Testis (tissue), 2 donors: ENCODE measurements at regions not wholly inside any gene's neighbourhood (a gene's known extent, or its start where the extent isn't known, plus 50 kb on each side); places are given as distances from the start of the nearest gene placed in this dataset.

Experiments used
- CTCF ChIP-seq, 3 experiments: fragments of 450-650 bp in 2 of 3; fragments of 200-600 bp in 1 of 3; sonication (generic) in 1 of 3; IDR thresholded peaks; one replicate each; pipeline ENCODE4 v1.5.1; 2016 to 2019; ENCODE audit warnings: antibody characterized with exemption in 3 of 3, mild to moderate bottlenecking in 2 of 3, moderate library complexity in 1 of 3
- POLR2A ChIP-seq: fragments of 450-650 bp; IDR thresholded peaks from one replicate; pipeline ENCODE4 v1.6.1; 2017; ENCODE audit warnings: antibody characterized with exemption, mild to moderate bottlenecking, moderate library complexity

DNA sequence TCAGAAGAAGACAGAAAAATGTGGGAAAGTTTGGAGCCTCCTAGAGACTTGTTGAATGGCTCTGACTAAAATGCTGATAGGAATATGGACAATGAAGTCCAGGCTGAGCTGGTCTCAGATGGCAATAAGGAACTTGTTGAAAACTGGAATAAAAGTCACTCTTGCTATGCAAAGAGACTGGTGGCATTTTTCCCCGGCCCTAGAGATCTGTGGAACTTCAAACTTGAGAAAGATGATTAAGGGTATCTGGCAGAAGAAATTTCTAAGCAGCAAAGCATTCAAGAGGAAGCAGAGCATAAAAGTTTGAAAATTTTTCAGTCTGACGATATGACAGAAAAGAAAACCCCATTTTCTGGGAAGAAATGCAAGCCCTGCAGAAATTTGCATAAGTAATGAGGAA is 159.3 kb downstream of the MREG start:
- TF ChIP-seq CTCF (IDR thresholded peaks at IDR 0.05) (no peak), POLR2A (no peak)
